ENCODE measurements at regions not wholly inside any gene's neighbourhood (a gene's known extent, or its start where the extent isn't known, plus 50 kb on each side); places are given as distances from the start of the nearest gene placed in this dataset.

DNA sequence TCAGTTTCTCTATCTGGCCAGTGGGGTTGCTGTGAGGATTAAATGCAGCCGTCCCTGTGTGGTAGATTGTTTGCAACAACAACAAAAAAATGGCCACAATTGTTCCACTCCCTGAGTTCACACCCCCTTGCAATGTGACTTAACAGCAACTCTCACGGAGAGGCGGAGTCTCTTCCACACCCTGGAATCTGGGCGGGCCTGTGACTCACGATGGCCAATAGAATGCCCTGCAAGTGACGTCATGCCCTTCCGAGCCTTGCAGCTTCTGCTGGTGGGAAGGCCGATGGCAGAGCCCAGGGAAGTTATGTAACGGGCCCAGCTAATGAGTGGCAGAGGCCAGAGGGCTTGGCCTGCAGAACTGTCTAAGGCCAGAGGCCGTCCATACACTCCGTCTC, 87.9 kb downstream of the RIPK4 start (continued):
- TF ChIP-seq, protein P1, sequence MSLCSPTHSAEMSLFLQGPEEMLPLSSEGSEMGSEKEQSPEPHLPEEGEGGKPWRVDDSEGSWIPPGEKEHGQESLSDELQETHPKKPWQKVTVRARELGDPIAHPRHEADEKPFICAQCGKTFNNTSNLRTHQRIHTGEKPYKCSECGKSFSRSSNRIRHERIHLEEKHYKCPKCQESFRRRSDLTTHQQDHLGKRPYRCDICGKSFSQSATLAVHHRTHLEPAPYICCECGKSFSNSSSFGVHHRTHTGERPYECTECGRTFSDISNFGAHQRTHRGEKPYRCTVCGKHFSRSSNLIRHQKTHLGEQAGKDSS (CRISPR knock-in tag; IDR thresholded peaks at IDR 0.05; ENCODE audit: borderline replicate concordance, low read depth), result 0 out of 2 replicates have a peak, but pooled peaks have one; percentile 43
- TF ChIP-seq, protein P2, sequence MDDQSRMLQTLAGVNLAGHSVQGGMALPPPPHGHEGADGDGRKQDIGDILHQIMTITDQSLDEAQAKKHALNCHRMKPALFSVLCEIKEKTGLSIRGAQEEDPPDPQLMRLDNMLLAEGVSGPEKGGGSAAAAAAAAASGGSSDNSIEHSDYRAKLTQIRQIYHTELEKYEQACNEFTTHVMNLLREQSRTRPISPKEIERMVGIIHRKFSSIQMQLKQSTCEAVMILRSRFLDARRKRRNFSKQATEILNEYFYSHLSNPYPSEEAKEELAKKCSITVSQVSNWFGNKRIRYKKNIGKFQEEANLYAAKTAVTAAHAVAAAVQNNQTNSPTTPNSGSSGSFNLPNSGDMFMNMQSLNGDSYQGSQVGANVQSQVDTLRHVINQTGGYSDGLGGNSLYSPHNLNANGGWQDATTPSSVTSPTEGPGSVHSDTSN (CRISPR knock-in tag; IDR thresholded peaks at IDR 0.05; ENCODE audit: borderline replicate concordance), result no peak
- no peak; the same call in 1 of the 2 replicates for TF ChIP-seq ZNF563 (CRISPR knock-in tag; IDR thresholded peaks at IDR 0.05)
- no peak for TF ChIP-seq KDM6A (CRISPR knock-in tag; IDR thresholded peaks at IDR 0.05; ENCODE audit: low read depth)
- TF ChIP-seq MEF2D (CRISPR knock-in tag; IDR thresholded peaks at IDR 0.05), result peak; percentile 45; the same call in 1 of the 2 replicates
- TF ChIP-seq NR2C2 (CRISPR knock-in tag; IDR thresholded peaks at IDR 0.05; ENCODE audit: borderline replicate concordance), result 0 out of 2 replicates have a peak, but pooled peaks have one; percentile 26
- no peak for TF ChIP-seq SCMH1 (CRISPR knock-in tag; IDR thresholded peaks at IDR 0.05; ENCODE audit: borderline replicate concordance)
- TF ChIP-seq, protein P3, sequence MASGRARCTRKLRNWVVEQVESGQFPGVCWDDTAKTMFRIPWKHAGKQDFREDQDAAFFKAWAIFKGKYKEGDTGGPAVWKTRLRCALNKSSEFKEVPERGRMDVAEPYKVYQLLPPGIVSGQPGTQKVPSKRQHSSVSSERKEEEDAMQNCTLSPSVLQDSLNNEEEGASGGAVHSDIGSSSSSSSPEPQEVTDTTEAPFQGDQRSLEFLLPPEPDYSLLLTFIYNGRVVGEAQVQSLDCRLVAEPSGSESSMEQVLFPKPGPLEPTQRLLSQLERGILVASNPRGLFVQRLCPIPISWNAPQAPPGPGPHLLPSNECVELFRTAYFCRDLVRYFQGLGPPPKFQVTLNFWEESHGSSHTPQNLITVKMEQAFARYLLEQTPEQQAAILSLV (CRISPR knock-in tag; IDR thresholded peaks at IDR 0.05; ENCODE audit: borderline replicate concordance), result no peak
- TF ChIP-seq, protein P4, sequence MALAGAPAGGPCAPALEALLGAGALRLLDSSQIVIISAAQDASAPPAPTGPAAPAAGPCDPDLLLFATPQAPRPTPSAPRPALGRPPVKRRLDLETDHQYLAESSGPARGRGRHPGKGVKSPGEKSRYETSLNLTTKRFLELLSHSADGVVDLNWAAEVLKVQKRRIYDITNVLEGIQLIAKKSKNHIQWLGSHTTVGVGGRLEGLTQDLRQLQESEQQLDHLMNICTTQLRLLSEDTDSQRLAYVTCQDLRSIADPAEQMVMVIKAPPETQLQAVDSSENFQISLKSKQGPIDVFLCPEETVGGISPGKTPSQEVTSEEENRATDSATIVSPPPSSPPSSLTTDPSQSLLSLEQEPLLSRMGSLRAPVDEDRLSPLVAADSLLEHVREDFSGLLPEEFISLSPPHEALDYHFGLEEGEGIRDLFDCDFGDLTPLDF (CRISPR knock-in tag; IDR thresholded peaks at IDR 0.05), result no peak
- TF ChIP-seq GATAD2A (CRISPR knock-in tag; IDR thresholded peaks at IDR 0.05), result peak; percentile 63; the same call in 1 of the 2 replicates
- no peak for TF ChIP-seq ZNF12 (CRISPR knock-in tag; IDR thresholded peaks at IDR 0.05)
- TF ChIP-seq KDM5B (CRISPR knock-in tag; IDR thresholded peaks at IDR 0.05; ENCODE audit: borderline replicate concordance), result no peak
- TF ChIP-seq SNAPC2 (CRISPR knock-in tag; IDR thresholded peaks at IDR 0.05), result no peak
- TF ChIP-seq, protein P5, sequence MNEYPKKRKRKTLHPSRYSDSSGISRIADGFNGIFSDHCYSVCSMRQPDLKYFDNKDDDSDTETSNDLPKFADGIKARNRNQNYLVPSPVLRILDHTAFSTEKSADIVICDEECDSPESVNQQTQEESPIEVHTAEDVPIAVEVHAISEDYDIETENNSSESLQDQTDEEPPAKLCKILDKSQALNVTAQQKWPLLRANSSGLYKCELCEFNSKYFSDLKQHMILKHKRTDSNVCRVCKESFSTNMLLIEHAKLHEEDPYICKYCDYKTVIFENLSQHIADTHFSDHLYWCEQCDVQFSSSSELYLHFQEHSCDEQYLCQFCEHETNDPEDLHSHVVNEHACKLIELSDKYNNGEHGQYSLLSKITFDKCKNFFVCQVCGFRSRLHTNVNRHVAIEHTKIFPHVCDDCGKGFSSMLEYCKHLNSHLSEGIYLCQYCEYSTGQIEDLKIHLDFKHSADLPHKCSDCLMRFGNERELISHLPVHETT (CRISPR knock-in tag; conservative IDR thresholded peaks at IDR 0.05), result no peak
- TF ChIP-seq, protein P6, sequence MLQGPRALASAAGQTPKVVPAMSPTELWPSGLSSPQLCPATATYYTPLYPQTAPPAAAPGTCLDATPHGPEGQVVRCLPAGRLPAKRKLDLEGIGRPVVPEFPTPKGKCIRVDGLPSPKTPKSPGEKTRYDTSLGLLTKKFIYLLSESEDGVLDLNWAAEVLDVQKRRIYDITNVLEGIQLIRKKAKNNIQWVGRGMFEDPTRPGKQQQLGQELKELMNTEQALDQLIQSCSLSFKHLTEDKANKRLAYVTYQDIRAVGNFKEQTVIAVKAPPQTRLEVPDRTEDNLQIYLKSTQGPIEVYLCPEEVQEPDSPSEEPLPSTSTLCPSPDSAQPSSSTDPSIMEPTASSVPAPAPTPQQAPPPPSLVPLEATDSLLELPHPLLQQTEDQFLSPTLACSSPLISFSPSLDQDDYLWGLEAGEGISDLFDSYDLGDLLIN (CRISPR knock-in tag; IDR thresholded peaks at IDR 0.05; ENCODE audit: borderline replicate concordance), result no peak

Data from HepG2 (cell line).